ENCODE measurements at regions not wholly inside any gene's neighbourhood (a gene's known extent, or its start where the extent isn't known, plus 50 kb on each side); places are given as distances from the start of the nearest gene placed in this dataset.
"Not testable (repeated sequence)": the region's sequence is repeated elsewhere in the genome, so short reads cannot be mapped to it uniquely, and the experiment has no call there.

DNA sequence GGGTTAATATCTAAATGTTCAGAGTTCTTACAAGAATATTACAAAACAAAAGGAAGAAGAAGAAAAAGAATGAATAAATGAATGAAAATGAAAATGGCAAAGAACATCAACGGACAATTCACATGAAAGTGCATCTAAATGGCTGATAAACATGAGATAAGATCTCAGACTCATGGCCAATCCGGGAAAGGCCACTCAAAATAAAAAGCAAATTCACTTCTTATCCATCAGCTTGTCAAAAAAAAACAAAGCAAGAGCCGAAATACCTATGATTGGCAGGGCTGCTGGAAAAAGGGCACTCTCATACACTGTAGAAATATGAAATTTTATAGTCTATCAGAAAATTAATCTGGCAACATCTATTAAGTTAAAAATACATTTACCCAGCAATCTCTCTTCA, 103.6 kb upstream of the EDEM3 start:
- no peak for DNase-seq (ENCODE audit: low read depth in 2 of 2, low spot score in 1 of 2)

DNA sequence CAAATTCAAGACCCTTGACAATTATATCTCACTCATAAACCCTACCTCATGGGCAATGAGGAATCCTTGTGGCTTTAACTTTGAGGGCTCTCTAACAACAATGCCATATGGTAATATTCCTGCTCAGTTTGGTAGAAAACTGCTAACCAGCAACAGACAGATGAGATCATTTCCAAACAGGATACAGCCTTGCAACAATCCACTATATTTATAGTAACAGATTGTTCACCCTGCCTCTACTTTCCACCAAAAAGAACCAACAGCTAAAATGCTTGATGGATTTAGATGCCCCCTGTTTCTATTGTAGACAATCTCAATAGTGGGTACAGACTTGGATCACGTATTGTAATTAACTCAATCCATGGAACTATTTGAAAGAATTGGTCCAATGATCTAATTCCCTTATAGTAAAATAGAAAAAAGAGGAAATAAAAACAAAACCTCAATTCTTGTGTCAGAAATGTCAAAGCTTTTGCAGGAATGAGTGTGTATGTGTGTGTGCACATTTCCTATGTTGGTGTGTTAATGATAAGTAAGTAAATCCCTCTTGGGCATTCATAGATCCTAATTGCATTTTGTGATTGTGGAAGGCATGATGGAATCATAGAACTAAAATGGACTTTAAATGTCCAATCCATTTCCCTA, 100.0 kb upstream of the EDEM3 start:
- DNase-seq (ENCODE audit: low read depth in 2 of 2, low spot score in 1 of 2), result no peak

DNA sequence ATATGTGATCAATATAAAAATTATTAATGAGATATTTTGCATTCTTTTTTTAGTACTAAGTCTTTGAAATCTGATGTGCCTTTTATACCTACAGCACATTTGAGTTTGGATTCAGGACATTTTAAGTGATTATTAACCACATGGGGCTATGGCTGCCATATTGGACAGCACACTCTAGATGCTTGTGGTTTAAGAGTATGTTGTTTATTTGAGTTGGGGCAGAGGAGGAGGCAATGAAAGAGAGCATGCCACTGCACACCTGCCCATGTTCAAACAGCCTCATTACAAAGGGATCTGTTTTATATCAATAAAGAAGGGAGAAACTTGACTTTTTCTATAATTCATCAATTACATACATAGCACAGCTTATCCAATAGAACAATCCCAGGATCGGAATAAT, 99.4 kb upstream of the EDEM3 start:
- DNase-seq (ENCODE audit: low read depth in 2 of 2, low spot score in 1 of 2), result no peak

DNA sequence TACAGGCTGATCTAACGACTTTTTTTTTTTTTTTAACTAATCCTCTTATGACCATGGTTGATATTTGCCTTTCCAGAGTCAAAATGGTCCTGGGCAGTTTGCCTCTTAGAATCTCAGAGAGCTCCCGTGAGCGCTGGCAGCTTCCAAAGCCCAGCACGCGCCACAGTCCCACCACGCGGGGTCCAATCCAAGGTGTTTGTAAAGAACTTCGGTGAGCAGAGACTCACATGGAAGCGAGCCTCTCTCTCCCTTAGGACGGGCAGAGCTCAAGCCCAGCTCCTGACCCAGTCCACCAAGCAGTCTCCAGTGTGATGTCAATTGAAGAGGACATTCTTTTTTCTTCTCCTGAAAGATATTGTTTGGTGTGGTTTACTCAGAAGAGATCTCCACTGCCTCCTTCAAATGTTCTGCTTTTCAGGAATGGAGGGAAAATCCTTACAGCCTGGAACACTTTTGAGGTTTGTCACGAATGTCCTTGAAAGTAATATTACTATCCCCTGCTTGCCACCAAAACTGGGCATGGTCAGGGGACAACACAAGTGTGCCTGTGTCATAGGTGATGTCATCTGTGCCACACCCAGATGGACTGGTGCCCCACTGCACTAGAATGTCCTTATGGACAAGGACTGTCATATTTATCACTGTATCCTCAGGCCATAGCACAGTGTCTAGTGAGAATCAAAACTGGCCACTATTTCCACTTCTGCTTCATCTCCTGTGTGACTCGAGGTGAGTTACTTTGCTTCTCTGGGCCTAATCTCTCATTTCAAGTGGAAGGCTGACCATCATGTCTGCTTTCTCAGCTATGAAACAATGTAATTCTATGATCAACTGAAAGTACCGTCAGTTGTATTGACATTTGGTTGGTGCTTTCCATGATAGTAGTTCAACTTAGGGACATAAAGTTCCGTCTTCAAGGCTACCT, 97.4 kb upstream of the EDEM3 start:
- DNase-seq (ENCODE audit: low read depth in 2 of 2, low spot score in 1 of 2), result no peak

DNA sequence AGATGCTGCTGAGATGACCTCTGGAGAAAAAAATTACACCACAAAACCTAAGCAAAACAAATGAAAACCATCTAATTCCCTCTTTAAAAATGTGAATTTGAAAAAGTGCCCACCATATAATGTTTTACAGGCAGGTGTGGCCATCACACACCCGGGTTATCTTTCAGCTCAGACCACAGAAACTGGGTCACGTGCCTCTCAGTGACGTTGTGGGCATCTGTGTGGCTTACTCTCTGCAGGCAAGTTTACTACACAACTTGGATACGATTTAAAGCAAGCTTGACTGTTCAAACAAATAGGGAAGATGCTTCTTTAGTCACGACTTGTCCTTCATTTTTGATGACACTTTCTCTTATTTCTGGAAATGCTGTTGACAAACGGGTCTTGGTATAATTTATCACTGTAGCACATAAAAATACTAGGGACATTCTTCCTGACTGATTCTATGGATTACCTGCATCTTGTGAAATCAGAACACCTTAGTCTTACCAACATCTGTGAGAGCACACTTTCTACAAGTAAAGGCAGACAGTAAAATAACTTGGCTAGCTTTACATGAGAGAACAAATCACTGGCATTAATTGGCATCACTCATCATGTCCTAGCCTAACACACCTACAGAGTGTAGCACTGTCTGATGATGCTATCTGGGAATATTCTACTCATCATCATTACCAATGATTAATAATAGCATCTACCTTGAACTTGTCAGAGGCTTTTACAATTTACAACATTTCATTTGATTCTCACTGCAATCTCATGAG, 89.3 kb upstream of the EDEM3 start:
- DNase-seq (ENCODE audit: low read depth in 2 of 2, low spot score in 1 of 2), result peak; percentile 37 to 40

DNA sequence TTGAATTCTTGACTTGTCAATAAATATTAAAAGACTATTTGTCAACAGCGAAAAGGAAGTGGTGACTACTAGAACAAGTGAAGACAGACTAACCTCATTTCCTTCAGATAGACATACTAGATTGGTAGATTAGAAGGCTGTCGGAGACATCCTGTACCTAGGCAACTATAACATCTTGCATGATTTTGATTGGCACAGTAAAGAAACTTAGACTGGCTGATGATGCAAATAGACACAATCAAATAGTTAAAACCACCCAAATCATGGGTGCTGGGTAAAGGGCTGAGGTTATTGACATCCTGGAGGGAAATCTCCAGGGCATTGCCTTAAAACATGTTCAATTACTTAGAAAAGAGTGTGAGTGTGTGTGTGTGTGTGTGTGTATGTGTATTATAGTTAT, 85.9 kb upstream of the EDEM3 start:
- DNase-seq (ENCODE audit: low read depth in 2 of 2, low spot score in 1 of 2), result no peak

DNA sequence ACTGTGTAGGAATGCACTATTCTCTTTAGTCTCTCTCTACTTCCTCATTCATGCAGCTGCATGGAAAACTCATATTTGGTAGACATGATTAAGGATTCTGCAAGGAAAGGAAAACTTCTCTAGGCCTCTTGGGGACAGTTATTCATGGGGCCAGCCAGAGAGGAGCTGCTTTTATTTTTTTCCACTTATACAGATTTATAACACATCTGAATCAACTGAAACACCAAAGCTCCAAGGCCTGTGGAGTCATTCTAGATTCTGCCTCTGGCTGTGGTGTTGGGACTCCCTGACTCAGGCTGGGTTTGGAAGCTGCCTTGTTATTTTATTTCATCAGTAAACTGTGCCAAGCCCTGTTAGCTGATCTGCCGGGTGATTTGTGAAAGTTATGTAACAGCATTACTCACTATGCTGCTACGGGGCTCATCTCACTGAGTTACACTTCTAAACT, 83.9 kb upstream of the EDEM3 start:
- no peak for DNase-seq (ENCODE audit: low read depth in 2 of 2, low spot score in 1 of 2)

DNA sequence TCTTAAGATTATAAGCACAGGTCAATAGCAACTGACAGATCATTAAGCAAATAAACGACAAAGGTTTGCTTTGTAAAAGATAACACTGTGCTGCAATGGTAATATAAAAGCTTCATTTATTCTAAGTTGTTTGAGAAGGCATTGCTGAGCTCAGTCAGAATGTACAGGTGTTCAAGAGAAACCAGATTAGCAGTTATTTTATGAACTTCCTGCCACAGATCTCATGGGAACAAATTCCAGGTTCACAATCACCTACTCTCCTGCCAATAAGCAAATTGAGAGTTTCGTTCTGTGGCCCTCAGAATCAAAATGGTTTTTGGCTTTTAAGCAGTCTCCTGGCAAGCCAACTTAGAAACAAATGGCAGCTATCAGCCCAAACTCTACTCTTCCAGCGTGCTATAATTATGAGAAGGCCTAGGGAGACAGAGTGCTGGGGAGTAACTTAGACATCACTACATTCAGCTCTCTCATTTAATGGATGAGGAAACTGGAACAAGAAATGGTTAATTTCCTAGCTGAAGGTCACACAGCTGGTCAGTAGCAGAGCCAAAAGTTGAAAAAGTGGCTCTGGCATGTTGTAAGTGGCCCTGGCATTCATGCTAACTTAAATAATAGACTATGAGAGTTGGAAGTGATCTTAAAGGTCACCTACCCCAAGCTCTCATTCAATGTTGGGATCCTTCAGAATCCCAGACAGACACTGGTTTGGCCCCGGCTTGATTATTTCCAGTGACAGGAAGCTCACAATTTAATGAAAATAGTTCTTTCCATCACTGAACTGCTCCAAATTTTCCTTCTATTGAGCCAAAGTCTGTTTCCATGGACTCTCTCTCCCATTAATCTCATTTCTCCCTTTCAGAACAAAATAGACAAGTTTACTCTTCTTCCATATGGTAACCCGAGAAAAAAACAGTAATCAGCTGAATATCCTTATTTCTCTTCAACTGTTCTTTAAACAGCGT, 82.6 kb upstream of the EDEM3 start:
- DNase-seq (ENCODE audit: low read depth in 2 of 2, low spot score in 1 of 2), result no peak

DNA sequence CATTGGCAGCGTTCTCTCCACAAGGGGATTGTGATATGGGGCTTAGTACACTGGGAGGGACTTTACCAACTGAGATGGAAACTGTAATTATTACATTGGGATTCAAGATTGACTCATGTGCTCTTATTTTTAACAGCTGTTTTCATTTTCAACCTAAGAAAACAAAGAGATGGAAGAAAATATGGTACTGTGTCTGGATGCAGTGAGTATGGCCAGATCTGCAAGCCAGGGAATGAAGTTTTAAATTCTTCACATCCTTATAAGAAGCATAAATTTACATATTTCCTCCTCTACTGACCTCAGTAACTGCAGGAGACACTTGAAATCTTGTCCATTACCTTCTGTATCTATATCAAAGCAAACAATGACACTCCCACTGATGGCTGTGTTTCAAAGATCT, 81.5 kb upstream of the EDEM3 start:
- no peak for DNase-seq (ENCODE audit: low read depth in 2 of 2, low spot score in 1 of 2)

DNA sequence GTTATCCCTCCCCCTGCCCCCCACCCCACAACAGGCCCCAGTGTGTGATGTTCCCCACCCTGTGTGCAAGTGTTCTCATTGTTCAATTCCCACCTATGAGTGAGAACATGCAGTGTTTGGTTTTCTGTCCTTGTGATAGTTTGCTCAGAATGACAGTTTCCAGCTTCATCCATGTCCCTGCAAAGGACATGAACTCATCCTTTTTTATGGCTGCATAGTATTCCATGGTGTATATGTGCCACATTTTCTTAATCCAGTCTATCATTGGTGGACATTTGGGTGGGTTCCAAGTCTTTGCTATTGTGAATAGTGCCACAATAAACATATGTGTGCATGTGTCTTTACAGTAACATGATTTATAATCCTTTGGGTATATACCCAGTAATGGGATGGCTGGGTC, 79.3 kb upstream of the EDEM3 start:
- not testable (repeated sequence) for DNase-seq (ENCODE audit: low read depth in 2 of 2, low spot score in 1 of 2)

DNA sequence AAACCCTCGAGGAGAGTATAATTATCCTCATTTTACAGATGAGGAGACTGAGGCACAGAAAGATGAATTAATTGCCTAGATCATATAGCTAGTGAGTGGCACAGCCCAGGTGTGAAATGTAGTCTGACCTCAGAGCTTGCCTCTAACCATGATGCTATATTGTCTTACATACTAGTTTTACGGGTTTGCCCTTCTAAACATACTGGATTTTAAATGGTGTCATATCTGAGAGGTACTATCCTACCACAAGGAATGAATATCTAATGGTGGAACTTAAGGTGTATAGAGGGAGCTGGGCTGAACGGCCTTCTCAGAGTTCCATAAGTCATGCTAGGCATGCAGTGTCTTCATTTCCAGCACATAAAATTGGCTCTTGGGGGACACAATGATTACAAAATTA, 77.9 kb upstream of the EDEM3 start:
- DNase-seq (ENCODE audit: low read depth in 2 of 2, low spot score in 1 of 2), result no peak

DNA sequence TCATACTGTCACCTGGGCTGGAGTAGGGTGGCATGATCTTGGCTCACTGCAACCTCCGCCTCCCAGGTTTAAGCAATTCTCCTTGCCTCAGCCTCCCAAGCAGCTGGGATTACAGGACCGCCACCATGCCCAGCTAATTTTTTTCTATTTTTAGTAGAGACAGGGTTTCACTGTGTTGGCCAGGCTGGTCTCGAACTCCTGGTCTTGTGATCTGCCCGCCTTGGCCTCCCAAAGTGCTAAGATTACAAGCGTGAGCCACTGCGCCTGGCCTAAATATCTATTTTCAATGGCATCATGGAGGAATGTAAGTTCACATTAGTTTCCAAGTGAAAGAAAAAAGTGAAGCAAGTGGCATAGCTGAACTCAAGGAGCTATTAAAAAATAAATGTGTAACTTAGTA, 74.8 kb upstream of the EDEM3 start:
- DNase-seq (ENCODE audit: low read depth in 2 of 2, low spot score in 1 of 2), result not testable (repeated sequence)

DNA sequence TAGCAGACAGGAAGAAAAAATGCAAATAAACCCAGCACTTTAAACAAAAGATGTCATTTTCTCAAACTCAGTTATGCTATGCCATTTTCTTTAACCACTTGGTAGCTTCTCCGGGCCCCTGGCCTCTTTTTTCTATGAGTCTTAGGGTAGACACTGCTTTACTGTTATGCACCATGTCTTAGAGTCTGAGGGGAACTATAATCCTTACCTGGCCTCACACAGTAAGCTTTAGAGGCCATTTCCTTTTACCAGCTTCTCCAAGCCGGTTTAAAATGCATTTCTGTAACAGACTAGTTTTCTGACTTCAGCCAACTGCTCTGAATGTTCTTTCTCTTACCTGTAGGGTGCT, 73.7 kb upstream of the EDEM3 start:
- DNase-seq (ENCODE audit: low read depth in 2 of 2, low spot score in 1 of 2), result no peak

DNA sequence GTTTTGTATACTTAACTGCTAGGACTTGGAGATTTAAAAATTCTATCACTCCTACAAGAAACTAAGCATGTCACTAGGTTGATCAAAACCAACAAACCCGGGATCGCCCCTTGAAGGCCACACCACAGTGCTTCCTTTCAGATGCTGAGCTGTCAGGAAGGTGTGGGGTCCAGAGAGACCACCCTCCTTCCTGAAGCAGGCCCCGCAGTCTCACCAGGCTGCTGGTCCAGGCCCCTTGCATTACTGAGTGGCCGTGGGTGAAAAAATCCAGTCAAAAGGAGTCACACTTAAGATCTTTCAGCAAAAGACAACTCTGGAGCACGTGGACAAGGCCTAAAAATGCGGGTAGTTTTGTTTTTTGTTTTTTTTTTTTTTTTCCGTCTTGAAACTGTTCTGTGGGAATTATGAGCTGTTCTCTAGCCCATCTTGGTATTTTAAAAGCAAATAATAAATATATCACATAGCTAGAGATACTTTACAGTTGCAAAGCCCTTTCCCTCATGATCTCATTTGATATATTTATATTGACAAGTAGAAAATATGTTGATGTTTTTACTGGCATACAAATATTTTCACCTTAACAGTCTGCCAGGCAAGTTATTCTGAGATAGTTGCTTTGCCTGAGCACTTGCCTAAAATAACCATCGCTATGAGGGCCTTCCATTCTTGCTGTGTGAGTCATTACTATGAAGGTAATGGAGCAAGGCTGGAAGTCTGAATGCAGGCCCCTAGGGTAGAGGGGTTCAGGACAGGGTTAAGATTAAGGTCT, 73.1 kb upstream of the EDEM3 start:
- no peak for DNase-seq (ENCODE audit: low read depth in 2 of 2, low spot score in 1 of 2)

DNA sequence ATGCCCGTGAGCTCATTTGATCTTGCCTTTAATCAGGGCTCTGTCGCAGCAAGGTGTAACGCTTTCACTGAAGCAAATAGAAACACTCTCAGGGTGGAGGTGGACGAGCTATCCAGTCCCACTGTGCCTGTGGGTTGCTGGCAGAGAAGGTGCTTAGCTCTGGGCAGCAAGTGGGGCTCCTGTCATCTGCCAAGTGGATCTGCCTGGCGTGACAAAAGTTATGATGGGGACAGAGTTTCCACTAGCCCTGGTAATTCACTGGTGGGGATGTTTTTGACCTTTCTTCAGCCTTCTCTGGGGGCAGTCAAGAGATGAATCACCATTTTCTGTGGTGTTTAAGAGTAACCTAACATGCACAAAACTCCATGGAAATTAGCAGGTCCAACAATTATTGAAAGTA, 71.3 kb upstream of the EDEM3 start:
- DNase-seq (ENCODE audit: low read depth in 2 of 2, low spot score in 1 of 2), result no peak

DNA sequence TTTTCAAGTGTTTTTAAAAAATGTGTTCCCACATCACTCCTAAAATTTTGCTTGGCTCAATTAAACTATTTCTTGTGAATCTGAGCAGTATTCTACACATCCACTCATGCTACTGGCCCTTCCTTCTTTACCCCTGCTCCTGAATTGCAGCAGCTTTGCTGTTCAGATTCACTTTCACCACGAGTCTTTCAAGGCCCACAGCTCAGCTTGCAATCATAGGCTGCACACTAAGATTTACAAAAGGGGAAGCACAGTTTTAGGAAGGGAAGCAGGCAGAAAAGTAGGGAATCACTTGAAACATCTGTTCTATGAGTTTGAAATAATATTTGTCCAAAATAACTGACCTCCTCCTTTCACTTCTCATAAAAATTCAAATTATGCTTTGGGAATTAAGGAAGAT, 70.9 kb upstream of the EDEM3 start:
- DNase-seq (ENCODE audit: low read depth in 2 of 2, low spot score in 1 of 2), result no peak

DNA sequence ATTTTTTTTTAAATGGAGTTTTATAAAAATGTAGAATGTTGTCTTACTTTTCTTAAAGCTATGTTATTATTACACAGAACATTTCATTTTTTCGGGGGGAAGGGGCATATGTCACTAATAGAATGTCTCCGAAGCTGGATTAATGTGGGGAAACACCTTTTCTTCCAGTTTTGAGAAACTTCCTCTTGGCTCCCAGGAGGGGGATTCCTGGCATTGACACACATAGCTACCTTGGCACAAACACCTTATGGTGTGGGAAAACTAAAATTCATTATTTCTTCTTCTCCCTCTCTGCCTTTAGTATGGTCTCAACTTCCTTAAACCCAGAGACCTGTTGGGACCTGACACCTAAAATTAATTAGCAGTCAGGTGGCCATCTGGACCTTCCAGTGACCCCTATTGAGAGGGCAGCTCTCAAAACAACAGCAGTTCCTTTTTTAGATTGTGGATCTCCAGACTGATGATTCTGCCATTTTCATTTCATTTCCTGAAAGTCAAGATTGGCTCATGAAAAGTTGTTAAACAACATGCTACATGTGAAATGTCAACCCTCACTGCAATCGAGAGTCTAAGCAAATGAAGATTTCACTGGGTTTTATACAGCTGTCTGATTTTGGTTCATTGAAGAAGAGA, 70.1 kb upstream of the EDEM3 start:
- DNase-seq (ENCODE audit: low read depth in 2 of 2, low spot score in 1 of 2), result no peak

DNA sequence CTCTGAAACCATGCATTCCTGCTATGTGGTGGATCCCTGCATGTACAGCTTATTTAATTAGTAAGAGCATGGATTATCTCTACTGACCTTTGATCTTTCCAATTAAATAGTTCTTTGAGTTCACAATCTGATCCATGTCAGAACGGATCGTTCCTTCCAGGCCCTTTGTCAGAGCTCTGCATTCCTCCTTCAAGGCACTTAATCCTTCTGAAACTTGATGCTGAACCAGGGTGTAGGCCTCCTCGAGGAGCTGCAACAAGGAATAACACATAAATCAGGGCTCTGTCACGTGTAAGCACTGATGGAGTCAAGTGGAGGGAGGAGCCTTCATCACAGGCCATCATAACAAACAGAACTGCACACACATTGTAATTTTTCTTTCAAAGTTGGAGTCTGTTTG, 68.4 kb upstream of the EDEM3 start:
- DNase-seq (ENCODE audit: low read depth in 2 of 2, low spot score in 1 of 2), result no peak

DNA sequence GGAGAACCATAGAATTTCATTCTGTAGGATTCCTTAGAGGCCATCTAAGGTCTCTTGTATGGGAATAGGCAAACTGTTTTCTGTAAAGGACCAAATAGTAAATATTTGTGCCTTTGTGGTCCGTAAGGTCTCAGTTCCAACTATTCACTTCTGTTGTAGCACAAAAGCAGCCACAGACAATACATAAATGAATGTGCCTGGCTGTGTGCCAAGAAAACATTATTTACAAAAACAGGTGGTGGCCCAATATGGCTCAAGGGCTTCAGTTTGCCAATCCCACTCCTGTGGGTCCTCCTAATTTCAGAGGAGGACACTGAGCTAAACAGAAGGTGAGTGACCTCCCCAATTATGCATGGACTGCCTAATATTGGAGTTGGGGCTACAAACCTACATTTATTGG, 67.6 kb upstream of the EDEM3 start:
- no peak for DNase-seq (ENCODE audit: low read depth in 2 of 2, low spot score in 1 of 2)

DNA sequence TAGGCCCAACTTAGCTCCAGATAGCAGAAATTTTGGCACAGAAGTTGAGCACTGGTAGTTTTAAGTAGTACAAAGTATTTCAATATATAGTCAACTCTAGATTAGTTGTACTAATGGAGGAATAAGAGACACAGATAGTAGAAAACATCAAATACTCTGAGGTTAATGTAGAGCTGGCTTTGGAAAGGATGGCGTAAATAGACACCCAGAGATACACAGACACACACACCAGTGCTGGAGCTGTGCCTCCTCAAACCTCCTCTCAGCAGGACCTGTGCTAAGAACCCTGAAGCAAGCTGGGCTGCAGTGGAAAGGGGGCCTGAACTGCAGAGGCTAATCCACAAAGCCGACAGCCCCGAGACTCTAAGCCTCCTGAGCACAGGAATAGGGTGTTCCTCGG, 67.0 kb upstream of the EDEM3 start:
- DNase-seq (ENCODE audit: low read depth in 2 of 2, low spot score in 1 of 2), result no peak

Data from stimulated activated CD8-positive, alpha-beta memory T cell treated with anti-CD3 and anti-CD28 coated beads, Interleukin-4, amount 100 ng/mL, for 4 hours (primary cell).